ENCODE measurements at regions not wholly inside any gene's neighbourhood (a gene's known extent, or its start where the extent isn't known, plus 50 kb on each side); places are given as distances from the start of the nearest gene placed in this dataset.
"Not testable (repeated sequence)": the region's sequence is repeated elsewhere in the genome, so short reads cannot be mapped to it uniquely, and the experiment has no call there.

DNA sequence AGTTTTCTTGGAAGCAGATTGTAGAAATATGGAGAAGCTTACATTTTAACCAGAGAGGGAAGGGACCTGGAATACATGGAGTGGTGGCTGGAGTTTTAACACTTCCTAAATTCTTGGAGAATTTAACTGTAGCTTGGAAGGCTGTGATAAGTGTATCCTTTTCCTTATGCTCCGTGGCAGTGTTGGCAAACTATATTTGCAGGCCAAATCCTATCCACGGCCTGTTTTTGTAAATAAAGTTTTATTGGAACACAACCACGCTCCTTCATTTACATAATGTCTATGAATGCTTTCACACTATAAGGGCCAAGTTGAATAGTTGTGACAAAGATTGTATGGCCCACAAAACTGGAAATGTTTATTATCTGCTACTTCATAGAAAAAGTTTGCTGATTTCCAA lies 110.6 kb upstream of the MIR17HG start:
- no peak for DNase-seq

DNA sequence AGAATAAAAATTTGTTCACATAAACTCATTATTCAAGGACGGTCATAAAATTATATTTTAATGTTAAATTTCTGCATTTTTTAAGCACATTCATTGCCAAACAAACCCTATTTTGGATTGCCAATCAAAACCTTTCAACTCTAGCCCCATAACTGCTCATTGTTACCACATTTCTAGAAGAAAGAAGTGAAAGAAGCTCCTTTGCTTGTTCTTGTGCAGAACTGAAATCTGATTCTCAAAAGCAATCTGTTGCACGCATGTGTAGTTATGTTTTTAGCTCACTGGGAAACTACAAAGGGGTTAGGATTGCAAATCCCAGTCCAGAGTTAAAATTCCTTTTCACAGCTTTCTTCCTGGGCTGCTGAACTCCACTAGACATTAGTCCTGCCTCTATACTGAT lies 109.5 kb upstream of the MIR17HG start:
- no peak for DNase-seq

DNA sequence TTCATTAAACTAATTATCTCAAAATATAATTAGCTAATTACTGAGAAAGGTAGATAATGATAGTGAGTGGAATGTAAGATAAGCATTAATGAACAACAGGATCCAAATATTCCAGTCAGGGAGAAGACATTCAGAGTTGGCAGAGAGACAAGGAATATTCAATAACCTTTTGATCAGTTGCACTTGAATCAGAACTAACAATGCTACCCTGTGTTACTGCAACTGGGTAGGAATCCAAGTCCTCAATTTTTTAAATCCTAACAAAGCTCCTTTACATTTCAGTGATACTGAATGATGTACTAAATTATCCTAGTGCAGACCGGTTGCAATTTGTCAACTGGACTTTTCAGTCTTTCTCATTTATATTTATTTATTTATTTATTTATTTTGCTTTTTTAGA lies 107.1 kb upstream of the MIR17HG start:
- no peak for DNase-seq

DNA sequence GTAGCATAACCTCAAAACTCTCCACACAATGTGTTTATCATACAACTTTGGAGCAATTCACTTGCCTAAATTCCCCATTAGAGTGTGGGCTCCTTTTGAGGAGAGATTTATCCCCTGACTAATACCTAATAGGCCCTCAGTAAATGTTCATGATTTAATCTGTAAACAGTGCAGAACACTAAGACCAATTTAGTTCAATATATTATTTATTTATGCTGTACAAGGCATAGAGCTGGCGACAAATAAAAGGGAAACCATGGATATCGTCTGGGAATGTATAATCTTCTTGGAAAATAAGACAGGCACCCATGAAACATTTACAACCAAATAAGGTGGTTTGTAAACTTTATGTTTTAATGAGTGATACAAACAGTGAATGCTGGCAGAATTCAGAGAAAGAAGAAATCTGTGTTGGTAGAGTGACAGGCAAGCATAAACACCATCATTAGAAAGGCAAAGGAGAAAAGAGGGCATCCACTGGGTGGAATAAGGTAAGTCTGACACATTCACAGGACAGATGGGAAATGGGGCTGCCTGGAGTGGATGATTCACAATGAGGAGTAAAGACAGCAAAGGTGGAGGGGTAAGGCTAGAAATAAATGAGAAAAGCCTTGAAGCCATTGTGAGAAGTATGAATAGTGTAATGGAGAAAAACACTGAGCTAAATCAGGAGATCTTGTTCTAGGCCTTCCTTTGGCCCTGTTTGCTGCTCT lies 106.1 kb upstream of the MIR17HG start:
- DNase-seq, result no peak

DNA sequence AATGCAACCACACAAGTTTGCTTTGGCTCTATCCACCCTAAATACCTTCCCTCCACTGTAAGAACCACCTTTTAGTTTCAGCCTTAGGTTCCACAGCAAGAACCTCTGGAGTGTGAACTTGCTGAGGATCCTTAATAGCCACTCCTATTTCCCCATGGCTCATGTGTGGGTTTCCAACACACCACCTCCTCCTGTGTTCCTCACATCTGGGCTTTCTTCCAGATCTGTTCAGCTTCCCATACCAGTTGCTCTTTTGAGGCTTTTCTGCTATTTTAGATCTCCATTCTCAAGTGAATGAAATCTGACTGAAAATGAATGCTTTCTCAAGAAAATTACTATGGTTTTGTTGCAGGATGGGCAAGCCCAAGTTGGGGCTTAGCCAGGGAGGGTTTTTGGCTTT lies 104.8 kb upstream of the MIR17HG start:
- DNase-seq, result no peak

DNA sequence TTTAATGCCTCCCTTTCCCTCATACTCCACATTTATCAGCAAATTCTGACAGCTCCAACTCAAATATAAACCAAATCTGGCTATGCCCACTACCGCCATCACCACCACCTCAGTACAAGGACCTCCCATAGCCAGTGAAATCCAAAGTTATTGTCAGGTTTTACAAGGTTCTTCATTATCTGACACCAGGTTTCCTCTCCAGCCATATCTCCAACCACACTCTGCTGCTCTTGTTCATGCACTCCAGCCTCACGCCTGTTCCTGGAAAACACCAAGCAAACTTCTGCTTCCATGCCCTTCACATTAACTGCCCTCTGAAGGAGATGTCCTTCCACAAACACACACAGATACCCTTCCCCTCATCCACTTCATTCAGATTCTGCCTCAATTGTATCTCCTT lies 102.2 kb upstream of the MIR17HG start:
- no peak for DNase-seq

DNA sequence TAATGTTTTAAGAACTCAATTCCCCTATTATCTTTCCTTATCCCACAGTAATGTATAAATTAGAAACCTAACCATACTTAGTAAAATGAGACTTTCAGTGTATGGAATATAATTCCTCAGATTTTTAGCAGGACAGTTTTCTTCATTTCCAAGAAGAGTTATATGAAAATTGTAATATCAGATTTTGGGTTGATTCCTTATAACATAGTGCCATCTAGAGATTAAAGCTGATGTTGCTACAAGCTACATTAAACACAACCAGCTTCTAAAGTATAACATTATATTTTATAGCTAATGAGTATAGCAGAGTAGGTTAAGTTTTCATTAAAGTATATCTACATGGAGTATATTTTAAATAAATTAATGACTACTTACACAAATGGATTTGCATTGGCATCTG lies 99.7 kb upstream of the MIR17HG start:
- no peak for DNase-seq

DNA sequence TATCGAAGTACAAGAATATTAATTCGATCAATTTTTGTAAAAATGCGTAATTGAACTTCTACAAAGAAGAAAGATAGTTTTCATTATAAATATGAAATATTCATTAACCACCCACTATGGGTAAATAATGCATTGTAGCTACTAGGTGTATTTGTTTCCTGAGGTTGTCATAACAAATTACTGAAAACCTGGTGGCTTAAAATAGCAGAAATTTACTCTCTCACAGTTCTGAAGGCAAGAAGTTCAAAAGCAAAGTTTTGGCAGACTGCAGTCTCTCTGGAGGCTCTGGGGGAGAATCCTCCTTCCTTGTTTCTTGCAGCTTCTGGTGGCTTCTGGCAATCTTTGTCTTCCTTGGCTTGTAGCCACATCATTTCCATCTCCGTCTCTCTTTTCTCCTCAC lies 99.2 kb upstream of the MIR17HG start:
- no peak for DNase-seq

DNA sequence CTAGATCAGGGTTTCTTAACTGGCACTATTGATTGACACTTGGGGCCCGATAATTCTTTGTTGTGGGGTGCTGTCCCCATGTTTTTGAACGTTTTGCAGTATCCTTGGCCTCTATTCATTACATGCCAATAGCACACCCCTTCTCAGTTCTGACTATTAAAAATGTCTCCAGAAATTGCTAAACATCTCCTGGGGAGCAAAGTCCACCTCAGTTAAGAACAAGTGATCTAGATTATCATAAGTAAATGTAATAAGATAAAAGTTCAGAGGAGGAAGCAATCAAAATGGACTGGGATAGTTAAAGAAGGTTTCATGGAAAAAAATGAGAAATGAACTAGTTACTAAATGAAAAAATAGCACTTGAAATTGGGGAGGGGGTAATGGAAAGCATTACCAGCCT lies 98.1 kb upstream of the MIR17HG start:
- DNase-seq, result no peak

DNA sequence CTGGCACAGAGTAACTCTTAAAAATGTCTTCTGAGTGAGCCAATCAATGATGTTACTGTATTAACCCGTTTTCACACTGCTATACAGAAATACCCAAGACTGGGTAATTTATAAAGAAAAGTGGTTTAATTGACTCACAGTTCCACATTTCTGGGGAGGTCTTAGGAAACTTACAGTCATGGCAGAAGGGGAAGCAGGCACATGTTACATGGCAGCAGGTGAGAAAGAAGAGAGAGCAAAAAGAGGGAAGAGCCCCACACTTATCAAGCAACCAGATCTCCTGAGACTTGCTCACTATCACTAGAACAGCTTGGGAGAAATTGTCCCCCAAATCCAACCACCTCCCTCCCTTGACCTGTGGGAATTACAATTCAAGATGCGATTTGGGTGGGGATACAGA lies 97.6 kb upstream of the MIR17HG start:
- no peak for DNase-seq

DNA sequence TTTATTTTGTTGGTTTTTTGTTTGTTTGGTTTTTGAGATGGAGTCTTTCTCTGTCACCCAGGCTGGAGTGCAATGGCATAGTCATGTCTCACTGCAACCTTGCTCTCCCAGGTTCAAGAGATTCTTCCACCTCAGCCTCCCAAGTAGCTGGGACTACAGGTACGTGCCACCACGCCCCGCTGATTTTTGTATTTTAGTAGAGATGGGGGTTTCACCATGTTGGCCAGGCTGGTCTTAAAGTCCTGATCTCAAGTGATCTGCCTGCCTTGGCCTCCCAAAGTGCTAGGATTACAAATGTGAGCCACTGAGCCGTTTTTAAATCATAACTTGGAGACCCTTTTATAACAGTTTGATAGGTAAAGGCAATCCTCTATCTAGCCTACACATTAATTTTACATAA lies 95.9 kb upstream of the MIR17HG start:
- DNase-seq, result not testable (repeated sequence)

DNA sequence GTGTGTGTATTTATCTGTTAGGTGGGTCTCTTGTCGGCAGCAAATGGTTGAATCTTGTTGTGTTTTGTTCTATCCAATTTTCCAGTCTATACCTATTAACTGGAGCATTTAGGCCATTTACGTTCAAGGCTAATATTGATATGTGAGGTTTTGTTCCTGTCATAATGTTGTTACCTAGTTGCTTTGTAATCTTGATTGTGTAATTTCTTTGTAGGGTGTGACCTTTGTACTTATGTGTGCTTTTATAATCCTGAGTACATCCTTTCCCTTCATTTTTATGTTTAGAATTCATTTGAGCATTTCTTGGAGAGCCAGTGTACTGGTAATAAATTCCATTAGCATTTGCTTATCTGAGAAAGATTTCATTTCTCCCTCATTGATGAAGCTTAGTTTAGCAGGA lies 83.0 kb upstream of the MIR17HG start:
- DNase-seq, result no peak

DNA sequence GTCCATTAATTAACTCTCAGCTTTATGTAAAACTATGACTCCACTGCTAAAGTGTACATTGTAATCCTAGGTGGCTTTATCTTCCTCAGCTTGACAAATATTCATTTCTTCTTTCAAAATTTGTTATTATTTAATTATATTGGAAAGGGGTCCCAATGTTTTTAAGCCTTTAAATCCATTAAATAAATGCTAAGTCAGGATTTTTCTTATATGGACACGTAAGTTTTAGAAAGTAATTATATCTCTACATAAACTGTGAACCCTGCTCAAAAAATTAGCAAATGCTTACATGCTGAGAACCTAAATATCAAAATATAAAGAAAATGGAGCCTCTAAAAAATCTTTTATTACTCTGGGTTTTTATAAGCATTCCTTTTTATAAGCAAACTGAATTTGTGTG lies 78.2 kb upstream of the MIR17HG start:
- no peak for DNase-seq

DNA sequence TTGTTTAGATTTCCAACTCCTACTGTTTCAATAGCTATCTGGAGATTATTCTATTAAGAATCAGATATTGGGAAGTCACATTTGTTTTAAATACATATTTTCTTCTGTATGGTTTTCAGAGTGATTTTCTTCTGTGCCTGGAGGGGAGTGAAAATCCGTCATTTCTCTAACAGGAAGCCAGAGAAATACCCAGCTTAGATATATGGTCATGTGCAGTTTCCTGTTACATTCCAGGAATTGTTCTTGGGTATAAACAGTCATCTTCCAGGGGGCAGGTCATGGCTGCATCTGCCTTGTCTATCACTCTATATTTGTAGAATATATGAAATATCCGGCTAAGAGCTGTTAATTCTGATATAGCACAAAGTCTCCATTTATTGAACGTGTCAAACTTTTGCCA lies 77.5 kb upstream of the MIR17HG start:
- no peak for DNase-seq

DNA sequence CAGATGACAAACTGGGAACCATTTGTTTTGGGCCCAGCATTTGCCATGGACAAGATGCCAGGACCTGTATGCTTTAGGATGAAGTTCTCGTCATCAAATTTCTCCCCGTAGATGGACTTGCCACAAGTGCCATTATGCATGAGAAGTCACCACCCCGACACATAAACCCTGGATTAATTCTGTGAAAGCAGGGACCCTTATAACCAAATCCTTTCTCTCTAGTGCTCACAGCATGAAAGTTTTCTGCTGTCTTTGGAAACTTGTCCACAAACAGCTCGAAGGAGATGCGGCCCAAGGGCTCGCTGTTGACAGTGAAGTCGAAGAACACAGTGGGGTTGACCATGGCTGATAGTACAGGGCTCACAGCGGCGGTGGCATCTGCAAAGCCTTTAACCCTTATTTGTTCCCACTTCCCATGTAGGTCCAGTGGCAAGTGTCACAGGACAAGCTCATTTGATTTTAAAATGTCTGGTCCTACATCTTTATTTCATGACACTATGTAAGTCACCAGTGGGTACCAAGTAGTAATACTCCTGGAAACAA lies 75.2 kb upstream of the MIR17HG start:
- DNase-seq, result no peak

DNA sequence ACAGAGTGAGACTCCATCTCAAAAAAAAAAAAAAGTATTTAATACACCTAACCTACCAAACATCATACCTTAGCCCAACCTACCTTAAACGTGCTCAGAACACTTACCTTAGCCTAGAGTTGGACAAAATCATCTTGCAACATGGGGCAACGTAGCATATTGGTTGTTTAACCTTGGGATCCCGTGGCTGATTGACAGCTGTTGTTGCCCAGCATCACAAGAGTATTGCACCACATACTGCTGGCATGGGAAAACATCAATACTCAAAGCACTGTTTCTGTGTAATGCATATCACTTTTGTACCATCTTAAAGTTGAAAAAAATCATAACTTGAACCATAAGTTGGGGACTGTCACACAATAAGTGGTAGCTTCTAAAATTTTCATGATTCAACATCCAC lies 73.8 kb upstream of the MIR17HG start:
- no peak for DNase-seq

DNA sequence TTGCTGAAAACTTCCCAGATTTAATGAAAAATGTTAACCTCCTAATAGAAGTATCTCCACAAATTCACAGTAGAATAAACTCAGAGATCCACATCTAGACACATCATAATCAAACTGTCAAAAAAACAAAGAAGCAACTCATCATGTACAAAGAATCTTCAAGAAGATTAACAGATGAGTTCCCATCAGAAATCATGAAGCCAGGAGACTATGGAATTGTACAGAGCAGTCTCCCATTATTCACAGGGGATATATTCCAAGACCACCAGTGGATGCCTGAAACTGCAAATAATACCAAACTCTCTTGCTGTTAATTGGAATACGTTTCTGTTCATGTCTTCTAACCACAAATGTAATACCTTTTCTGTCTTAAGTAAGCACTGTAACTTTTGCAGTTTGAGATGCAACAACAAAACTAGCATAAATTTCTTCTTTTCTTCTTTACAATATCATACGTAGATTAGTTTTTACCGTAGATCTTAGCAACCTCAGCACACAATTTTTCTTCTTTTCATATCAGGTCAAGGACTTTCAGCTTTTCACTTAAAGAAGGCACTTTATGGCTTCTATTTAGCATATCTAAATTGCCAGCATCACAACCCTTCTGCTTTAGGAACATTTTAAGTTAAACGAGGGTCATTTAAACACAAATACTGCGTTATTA lies 70.3 kb upstream of the MIR17HG start:
- DNase-seq, result no peak

DNA sequence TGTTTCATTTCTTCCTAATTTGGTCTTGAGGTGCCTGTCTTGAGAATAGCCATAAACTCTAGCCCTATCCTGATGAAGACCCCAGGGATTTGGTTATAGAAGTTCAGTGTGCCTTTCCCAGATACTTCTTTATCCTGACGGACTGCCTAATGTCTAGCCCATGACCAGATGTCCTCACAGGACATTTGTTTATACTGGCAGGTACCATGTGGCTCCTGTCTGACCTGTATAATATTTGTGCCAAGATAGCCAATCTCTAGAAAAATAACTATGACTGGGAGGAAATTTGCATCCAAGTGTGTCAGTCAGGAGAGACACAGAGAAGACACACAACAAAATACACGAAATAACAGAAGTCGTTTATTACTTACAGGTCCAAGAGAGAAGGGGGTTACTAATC lies 69.2 kb upstream of the MIR17HG start:
- no peak for DNase-seq

DNA sequence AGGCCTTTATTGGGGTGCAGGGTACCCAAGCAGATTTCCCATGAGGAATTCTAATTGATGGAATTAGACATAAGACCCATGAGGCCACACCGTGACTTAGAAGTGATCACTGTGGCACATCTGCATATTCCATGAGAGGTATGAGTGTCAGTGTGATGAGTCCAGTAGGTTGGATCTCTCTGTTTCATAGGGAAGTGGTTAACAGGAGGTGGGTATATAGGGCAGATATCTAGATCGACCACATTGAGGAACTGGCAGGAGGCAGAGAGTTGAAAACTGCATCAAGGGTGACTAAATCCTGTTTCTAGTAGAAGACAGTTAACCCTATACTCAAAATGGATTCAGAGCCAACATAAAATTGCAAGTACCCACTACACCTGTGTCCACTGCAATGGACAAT lies 68.6 kb upstream of the MIR17HG start:
- DNase-seq, result no peak

DNA sequence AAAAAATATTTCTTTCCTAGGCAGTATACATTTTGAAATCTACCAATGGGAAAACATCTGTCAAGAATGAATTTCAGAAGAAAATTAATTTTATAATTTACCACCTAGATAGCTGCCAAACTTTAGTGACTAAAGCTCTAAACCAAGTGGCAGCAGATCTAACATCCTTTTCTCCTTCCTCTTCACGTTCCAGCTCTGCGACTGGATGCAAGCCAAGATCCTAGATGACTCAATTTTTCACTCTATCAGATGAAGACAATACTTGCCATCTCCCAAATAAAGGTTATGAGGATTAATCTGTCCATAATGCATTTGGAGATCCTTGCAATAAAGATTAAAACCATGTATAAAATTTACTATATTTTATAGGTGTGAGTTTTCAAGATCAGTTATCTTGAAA lies 66.7 kb upstream of the MIR17HG start:
- no peak for DNase-seq

DNA sequence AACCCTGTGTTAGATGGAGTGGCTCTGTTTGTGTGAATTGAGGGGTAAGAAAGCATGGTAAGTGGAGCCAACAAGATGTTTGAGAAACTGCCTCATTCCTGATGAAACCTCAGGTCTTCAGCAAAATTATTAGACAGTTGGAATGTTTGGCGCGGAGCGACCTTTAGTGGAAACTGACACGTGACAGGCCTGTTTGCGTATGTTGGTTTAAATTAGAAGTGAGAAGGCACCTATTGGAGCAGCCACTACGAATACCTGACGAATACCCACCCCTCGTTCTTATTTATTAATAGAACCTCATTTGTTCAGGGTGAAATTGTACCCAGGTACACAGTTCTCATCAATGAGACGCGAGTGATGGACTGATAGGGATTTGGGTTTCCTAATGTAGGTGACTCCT lies 63.2 kb upstream of the MIR17HG start:
- no peak for DNase-seq

DNA sequence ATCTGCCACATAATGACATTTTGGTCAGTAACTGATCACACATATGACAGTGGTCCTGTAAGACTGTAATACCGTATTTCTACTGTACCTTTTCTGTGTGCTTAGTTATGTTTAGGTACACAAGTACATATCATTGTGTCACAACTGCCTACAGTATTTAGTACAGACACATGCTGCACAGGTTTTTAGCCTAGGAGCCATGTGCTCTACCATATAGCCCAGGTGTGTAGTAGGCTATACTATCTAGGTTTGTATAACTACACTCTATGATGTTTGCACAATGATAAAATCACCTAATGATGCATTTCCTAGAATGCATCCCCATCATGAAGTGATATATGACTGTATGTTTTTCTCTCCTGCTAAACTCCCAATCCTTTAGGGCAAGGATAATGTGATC lies 61.2 kb upstream of the MIR17HG start:
- DNase-seq, result no peak

DNA sequence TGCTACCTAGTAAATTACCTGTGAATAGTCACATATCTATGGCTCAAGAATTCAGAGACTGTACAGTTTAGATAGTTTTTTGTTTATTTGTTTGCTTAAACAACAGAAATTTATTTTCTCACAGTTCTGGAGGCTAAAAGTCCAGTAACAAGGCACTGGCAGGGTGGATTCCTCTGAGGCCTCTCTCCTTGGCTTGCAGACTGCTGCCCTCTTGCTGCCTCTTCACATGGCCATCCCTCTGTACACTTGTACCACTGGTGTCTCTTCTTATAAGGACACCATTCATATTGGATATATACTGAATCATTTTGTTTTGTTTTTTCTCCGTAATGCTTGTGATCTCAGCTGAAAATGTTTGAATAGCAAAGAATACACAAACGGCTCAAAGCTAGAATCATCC lies 56.4 kb upstream of the MIR17HG start:
- DNase-seq, result no peak

DNA sequence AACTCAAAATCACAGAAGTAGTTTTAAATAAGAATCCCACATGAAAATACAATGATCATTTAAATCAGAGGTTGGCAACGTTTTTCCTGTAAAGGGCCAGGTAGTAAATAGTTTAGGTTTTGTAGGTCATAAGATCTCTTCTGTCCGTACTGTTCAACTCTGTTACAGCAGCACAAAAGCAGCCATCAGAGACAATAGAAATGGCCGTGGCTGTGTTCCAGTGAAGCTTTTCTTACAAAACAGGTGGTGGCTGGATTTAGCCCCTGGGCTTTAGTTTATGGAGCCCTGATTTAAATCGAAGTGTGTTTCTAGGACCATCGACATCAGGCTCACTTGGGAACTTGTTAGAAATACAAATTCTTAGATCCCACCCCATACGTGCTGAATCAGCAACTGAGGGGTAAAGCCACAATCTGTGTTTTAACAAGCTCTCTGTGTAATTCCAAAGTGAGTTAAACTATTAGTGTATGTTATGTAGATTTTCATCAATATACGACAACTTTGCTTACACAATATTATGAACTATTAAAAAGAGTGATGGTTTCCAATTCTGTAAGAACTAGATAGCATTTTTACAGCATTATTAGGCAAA lies 54.8 kb upstream of the MIR17HG start:
- no peak for DNase-seq
